Caki2 (cell line): ENCODE measurements at regions not wholly inside any gene's neighbourhood (a gene's known extent, or its start where the extent isn't known, plus 50 kb on each side); places are given as distances from the start of the nearest gene placed in this dataset.
"Not testable (repeated sequence)": the region's sequence is repeated elsewhere in the genome, so short reads cannot be mapped to it uniquely, and the experiment has no call there.

Experiments
- DNase-seq: peaks from one replicate; pipeline ENCODE4 v3.0.0-alpha.2; 2015; ENCODE audit warnings: low read depth
- in situ Hi-C: cut with HindIII; loops from 2 replicates; pipeline ENCODE4 v1.10.0; 2016; ENCODE audit warnings: low sequenced_read_pairs, low pct_unique_long_range_greater_than_20kb, mixed read lengths

GRCh38 chr4:55028196-55028595, 97.2 kb downstream of the KDR start:
- in situ Hi-C loops: no loop called here
- DNase-seq: no peak

DNA sequence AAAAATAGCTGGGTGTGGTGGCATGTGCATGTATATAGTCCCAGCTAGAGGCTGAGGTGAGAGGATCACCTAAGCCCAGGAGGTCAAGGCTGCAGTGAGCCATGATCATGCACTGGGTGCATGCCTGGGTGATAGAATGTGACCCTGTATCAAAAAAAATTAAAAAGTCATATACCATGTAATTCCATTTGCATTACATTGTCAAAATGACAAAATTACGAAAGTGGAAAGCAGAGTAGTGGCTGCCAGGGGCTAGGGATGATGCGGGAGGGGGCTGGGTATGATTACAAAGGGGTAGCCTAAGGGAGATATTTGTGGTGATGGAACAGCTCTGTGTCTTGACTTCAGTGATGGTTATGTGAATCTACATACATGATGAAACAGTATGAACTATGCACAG, 97.8 kb downstream of the KDR start:
- DNase-seq: no peak
- in situ Hi-C loops: no loop called here

DNA sequence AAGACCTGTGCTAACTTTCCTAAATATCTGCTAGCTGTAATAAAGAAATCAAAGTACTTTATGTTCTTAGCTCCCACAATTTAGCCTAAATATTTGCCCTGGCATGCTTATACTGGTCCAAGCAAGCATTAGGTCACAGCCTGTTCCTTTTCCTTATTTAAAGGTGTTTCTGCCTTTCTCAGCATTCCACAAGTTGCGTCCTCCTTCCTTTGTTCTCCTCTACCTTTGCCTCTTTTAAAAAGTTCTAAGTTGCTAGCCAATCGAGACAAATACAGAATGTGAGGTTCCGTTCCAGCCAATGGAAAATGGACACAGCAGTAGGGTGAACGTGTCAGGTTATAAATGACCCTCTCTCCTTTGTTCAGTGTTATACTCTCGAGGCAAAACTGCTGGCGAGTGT, 99.9 kb downstream of the KDR start:
- in situ Hi-C loops, DNase-seq: not testable (repeated sequence)

DNA sequence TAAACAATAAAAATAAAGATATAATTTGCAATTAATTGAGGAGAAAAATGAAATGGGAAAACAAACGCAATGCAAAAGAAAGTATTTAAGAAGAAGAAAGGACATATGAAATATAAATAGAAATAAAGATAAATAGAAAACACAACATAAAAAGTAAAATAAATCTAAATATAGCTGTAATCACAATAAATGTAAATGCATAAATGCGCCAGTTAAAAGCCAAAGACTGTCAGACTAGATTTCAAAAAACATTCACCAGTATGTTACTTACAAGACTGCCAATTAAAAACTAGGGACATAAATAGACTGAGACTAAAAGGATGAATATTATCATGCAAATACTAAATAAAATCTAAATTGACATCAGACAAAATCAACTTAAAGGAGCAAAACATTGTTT, 102.4 kb downstream of the KDR start:
- no peak for DNase-seq
- in situ Hi-C loops: no loop called here

GRCh38 chr4:55021214-55021613, 104.2 kb downstream of the KDR start:
- in situ Hi-C loops: no loop called here

GRCh38 chr4:55020131-55020530, 105.3 kb downstream of the KDR start:
- in situ Hi-C loops: no loop called here
- no peak for DNase-seq

More at GRCh38 chr4:55021214-55021613, 104.2 kb downstream of the KDR start:
- no peak for DNase-seq

- no peak for DNase-seq
- in situ Hi-C loops: no loop called here
Measured at GRCh38 chr4:55018978-55019377, 106.4 kb downstream of the KDR start.

DNA sequence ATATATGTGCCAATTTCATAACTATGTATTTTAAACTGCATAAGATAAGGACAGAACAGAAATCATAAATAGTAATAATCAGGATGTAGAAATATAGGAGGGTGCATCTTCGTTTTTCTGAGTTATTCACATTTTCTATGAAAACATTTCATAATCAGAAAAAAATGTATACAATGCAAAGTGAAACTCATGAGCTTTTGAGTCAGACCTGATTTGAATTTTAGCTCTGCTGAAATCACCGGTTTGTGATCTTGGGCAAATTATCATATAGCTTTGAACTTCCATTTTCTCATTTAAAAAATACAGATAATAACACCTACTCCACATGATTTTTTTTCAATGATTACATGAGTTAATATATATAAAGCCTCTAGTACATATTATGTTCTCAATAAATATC, 106.9 kb downstream of the KDR start:
- in situ Hi-C loops: no loop called here
- no peak for DNase-seq

- no peak for DNase-seq
- in situ Hi-C loops: no loop called here
Measured at GRCh38 chr4:55017406-55017805, 108.0 kb downstream of the KDR start.

GRCh38 chr4:55016131-55016530, 109.3 kb downstream of the KDR start:
- in situ Hi-C loops: no loop called here

DNA sequence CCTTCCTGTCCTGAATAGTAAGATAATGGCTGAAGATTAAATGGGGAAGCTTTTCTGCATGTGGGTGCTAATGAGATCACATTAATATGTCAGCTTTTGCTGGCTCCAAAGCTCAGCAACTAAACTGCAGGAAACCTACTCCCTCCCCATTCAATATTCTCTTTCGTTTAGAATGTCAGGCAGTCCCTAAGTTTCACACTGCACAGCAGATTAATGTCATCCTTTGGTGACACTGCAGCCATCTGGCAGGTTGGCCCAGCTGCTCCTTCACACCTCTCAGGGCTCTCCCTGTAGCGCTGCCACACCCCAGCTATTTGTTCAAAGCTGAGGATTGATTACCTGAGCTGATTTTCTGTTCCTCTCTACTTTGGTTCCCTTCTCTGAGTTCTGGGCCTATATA, 110.5 kb downstream of the KDR start:
- in situ Hi-C loops: no loop called here
- no peak for DNase-seq

More at GRCh38 chr4:55016131-55016530, 109.3 kb downstream of the KDR start:
- no peak for DNase-seq

DNA sequence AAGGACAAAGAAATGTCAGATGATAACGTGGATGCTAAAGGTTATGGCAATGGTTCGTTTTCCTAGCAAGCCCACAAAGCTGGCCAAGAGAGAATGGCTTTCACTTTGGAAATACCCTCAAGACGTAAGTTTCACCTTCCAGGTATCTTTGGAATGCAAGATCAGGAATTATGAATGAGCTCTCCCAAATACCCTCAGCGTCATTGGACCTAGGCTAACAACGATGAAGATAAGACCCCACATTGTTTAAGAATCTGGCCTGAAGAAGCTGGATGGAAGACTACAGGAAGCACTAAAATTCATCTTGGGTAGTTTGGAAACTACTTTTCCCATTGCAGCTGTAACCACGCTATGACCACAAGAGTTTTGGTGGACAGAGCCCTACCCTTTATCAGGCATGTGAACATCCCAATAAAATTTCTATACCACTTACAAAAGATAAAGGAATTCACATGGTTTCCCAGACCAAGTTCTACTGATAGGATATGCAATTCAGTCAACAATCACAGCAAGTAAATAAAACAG, 111.9 kb downstream of the KDR start:
- DNase-seq: no peak
- in situ Hi-C loops: no loop called here

DNA sequence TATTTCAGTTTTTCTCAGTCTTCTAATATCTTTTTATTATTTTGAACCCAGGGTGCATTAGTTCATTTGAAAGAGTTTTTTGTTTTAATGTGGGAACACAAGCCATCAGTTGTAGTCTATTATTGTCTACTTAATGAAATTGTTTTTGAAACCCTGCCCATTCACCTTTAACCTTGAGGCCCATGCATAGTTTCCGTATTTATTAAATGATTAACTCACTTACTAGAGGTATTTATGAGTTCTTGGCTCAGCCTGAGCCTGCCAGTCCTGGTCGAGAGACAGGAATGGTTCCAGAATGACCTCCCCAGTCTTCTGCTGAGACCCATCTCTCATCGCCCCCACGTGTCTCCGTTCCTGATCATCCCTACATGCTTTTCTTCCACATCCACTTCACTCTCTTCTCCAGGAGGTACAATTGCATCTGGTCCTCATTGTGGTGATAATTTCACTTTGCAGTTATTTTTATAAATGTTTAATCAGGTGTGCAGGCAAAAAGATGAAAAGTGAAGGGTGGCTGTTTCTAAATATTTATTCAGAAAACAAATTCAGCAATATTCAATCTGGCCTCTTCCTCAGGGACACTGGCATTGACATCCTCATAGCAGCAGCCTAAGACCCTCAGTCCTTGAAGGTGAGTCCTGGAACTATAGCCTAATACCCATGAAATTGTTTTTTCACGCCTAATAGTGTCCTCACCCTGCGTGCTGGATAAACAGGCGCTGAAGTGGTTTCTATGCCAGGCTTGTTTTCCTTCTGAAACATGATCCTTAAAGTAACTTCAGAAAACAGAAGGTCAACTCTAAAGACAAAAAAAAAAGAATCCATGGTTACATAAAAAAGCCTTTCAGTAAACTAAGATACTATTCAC, 112.8 kb downstream of the KDR start:
- DNase-seq: no peak
- in situ Hi-C loops: no loop called here

DNA sequence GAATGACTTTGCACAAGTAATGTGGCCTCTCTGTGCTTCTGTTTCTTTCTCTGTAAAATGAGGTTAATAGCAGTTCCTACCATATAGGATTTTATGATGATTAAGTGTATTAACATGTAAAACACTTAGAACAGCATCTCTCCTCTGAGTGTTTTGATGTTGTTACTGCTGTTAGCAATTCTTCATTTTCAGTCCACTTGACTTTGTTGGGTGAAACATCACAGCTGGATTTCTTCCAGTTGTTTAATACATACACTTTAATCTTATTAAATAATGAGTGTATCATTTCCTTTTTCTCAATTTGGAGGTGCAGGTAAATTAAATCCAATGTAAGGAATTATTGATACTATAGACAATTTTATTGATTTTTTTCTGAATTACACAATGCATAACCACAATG, 113.6 kb downstream of the KDR start:
- DNase-seq: no peak
- in situ Hi-C loops: no loop called here

GRCh38 chr4:55010550-55010949, 114.8 kb downstream of the KDR start:
- in situ Hi-C loops: no loop called here
- no peak for DNase-seq

GRCh38 chr4:55008166-55009056, 117.0 kb downstream of the KDR start:
- in situ Hi-C loops: no loop called here
- DNase-seq: no peak

- DNase-seq: no peak
- in situ Hi-C loops: no loop called here
Measured at GRCh38 chr4:55005910-55006309, 119.5 kb downstream of the KDR start.

- no peak for DNase-seq
- in situ Hi-C loops: no loop called here
Measured at GRCh38 chr4:55004831-55005230, 120.6 kb downstream of the KDR start.

- DNase-seq: no peak
- in situ Hi-C loops: no loop called here
Measured at GRCh38 chr4:55002431-55002830, 123.0 kb downstream of the KDR start.
